HUES64 (cell line): ENCODE measurements at regions not wholly inside any gene's neighbourhood (a gene's known extent, or its start where the extent isn't known, plus 50 kb on each side); places are given as distances from the start of the nearest gene placed in this dataset.
"Not testable (repeated sequence)": the region's sequence is repeated elsewhere in the genome, so short reads cannot be mapped to it uniquely, and the experiment has no call there.

Experiments used
- H3K27ac ChIP-seq: 2 replicates; pipeline ENCODE4 v1.7.0; 2013; ENCODE audit warnings: low read depth, low read length, inconsistent platforms
- H3K27me3 ChIP-seq: 2 replicates; pipeline ENCODE4 v1.6.1; 2013; ENCODE audit warnings: mild to moderate bottlenecking, low read length; ENCODE audit not compliant: insufficient read depth
- H3K36me3 ChIP-seq: 2 replicates; pipeline ENCODE4 v1.6.1; 2013; ENCODE audit warnings: mild to moderate bottlenecking, low read length; ENCODE audit not compliant: insufficient read depth
- H3K4me1 ChIP-seq: 2 replicates; pipeline ENCODE4 v1.6.1; 2013; ENCODE audit warnings: mild to moderate bottlenecking, low read length, moderate library complexity; ENCODE audit not compliant: insufficient read depth
- H3K4me3 ChIP-seq: 2 replicates; pipeline ENCODE4 v1.5.1; 2013; ENCODE audit warnings: mild to moderate bottlenecking, low read length, moderate library complexity
- H3K9ac ChIP-seq: 2 replicates; pipeline ENCODE4 v1.6.1; 2013; ENCODE audit warnings: mild to moderate bottlenecking, low read depth, low read length
- H3K9me3 ChIP-seq: 2 replicates; pipeline ENCODE4 v1.6.1; 2013; ENCODE audit warnings: low read depth, low read length; ENCODE audit not compliant: insufficient read depth
- WGBS: fragments of 150-250, 120-280 bp; methylation state at CpG from one replicate; pipeline ENCODE4 v1.1.7; 2013; ENCODE audit warnings: missing lambda C conversion rate; 5-methylcytosine and 5-hydroxymethylcytosine counted together

DNA sequence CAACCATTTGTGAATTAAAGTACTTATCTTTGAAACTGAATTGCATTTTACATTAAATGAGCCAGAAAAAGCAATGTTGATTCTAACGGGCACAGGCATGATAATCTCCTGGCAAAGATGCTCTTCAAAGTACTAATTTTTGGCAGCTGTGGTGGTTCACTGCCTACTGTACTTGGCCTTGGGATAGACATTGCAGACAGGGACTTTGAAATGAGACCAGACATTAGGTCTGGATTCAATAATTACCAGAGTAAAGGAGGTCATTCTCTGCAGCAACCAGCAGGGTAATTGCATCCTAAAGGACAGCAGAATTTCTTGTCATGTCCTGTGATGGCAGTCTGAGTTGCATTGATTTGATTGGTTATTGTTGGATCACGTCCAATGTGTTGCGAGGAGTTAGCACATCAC, 986.5 kb downstream of the TDRD15 start:
- Histone ChIP-seq H3K4me1 (no peaks in the 10 kb centered on the region), H3K27ac (no peak overlapping the region), H3K4me3 (no peak overlapping the region), H3K9me3 (no peaks in the 10 kb centered on the region), H3K27me3 (no peaks in the 10 kb centered on the region), H3K36me3 (no peaks in the 10 kb centered on the region), H3K9ac (no peak overlapping the region)
- 95% methylated on average over 1 of the region's 3 CpGs for WGBS

DNA sequence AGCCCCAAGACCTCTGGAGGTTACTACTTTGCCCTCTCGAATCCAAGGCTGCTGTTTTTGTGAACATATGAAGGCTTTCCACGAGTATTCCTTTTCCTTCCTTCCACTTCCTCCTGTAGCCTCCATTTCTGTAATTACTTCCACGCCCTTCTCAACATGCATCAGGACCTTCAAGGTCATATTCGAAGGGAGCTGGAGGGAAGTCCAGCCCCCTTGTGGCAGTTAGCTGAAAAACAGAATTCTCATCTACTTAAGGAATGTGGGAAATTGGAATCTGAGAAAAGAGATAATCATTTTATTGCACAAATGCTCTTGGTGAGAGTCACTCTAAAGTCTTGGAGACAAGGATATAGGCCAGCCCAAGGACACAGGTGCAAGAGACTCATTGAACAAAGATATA, 1000.2 kb downstream of the TDRD15 start:
- no peaks in the 10 kb centered on the region for H3K9me3 ChIP-seq
- no peak overlapping the region for H3K9ac ChIP-seq
- H3K27ac ChIP-seq, result no peak overlapping the region
- no peaks in the 10 kb centered on the region for H3K36me3 ChIP-seq
- H3K4me1 ChIP-seq, result no peaks in the 10 kb centered on the region
- 90% methylated on average over 4 of the region's 4 CpGs for WGBS
- no peaks in the 10 kb centered on the region for H3K27me3 ChIP-seq
- H3K4me3 ChIP-seq, result no peak overlapping the region

DNA sequence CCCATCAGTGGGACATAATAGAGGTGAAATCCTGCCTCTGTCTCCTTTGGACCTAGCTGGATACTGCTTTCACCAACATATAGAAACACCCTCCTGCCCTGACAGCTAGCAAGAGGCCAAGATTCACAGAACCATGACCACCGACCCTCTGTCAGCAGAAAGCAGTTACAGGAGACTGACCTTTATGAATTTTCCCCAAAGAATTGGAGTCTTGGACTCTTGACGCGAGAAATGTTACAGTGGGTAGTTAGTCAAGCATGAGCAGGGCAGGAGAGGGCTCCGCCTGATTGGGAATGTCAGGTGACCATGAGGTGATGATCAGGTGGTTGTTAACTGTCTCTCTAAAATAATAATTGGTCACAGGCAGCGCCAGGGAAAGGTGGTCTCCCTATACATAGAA, 1002.3 kb downstream of the TDRD15 start:
- Histone ChIP-seq H3K27ac (no peak overlapping the region), H3K36me3 (no peaks in the 10 kb centered on the region), H3K4me3 (no peak overlapping the region), H3K4me1 (no peaks in the 10 kb centered on the region), H3K27me3 (no peaks in the 10 kb centered on the region), H3K9ac (no peak overlapping the region), H3K9me3 (no peaks in the 10 kb centered on the region)
- WGBS, result 96% methylated on average over 5 of the region's 5 CpGs

- no peak overlapping the region for H3K4me3 ChIP-seq
Observed at GRCh38 chr2:22126978-22127377, 1003.2 kb downstream of the TDRD15 start.

DNA sequence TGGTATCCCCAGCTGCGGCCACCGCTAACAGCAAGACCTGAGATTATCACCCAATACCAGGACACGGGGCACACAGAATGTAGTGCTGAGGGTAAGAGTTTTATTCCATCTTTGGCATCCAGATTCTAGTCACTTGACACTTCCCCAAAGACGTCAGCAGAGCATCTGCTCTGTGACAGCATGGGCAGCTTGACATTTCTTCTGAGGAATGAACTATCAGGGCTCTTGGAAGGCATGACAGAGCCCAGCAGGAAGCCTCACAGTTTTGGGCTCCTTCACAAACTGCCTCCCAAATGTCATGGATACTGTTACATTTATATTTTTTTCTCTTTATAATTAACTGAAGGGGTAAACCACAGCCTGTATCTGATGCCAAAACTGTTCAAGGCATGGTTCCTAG, 1010.7 kb downstream of the TDRD15 start:
- 91% methylated on average over 4 of the region's 4 CpGs for WGBS
- no peaks in the 10 kb centered on the region for H3K36me3 ChIP-seq
- no peaks in the 10 kb centered on the region for H3K9me3 ChIP-seq
- no peak overlapping the region for H3K27ac ChIP-seq
- H3K9ac ChIP-seq, result no peak overlapping the region
- no peaks in the 10 kb centered on the region for H3K4me1 ChIP-seq
- H3K4me3 ChIP-seq, result no peak overlapping the region
- no peaks in the 10 kb centered on the region for H3K27me3 ChIP-seq

More at GRCh38 chr2:22126978-22127377, 1003.2 kb downstream of the TDRD15 start:
- Histone ChIP-seq H3K27ac (no peak overlapping the region), H3K36me3 (no peaks in the 10 kb centered on the region), H3K9ac (no peak overlapping the region), H3K27me3 (no peaks in the 10 kb centered on the region), H3K4me1 (no peaks in the 10 kb centered on the region), H3K9me3 (no peaks in the 10 kb centered on the region)

DNA sequence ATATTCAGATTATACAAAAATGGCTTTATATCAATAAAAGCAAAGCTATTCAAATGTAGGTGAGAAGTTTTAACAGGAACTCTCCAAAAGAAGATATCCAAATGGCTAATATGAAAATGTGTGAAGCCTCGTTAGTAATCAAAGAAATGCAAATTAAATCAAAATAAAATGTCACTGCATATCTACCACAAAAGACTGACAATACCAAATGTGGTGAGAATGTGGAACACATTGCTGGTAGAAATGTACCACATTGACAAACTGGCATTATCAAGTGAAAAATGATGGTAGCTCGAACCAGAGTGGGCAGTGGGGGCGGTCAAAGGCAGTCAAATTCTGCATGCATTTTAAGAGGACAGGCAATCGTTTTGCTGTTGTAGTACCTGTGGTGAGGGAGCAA, 1012.7 kb downstream of the TDRD15 start:
- Histone ChIP-seq H3K9ac (no peak overlapping the region), H3K36me3 (no peaks in the 10 kb centered on the region), H3K4me3 (no peak overlapping the region), H3K4me1 (no peaks in the 10 kb centered on the region), H3K27me3 (no peaks in the 10 kb centered on the region), H3K9me3 (no peaks in the 10 kb centered on the region), H3K27ac (no peak overlapping the region)
- 94% methylated on average over 3 of the region's 4 CpGs for WGBS

GRCh38 chr2:22143840-22144239, 1020.1 kb downstream of the TDRD15 start:
- H3K36me3 ChIP-seq, result no peaks in the 10 kb centered on the region
- peaks cover 17% of the 10 kb centered on the region for H3K4me1 ChIP-seq
- no peaks in the 10 kb centered on the region for H3K27me3 ChIP-seq
- H3K4me3 ChIP-seq, result no peak overlapping the region
- no peaks in the 10 kb centered on the region; the same call in 1 of the 2 replicates for H3K9me3 ChIP-seq
- H3K9ac ChIP-seq, result no peak overlapping the region
- H3K27ac ChIP-seq, result peak overlapping the region; percentile 50; the same call in 1 of the 2 replicates

GRCh38 chr2:22153931-22154613, 1030.3 kb downstream of the TDRD15 start:
- H3K9ac ChIP-seq, result no peak overlapping the region
- H3K36me3 ChIP-seq, result no peaks in the 10 kb centered on the region
- H3K4me1 ChIP-seq, result peaks cover 4% of the 10 kb centered on the region; the same call in 1 of the 2 replicates
- H3K27ac ChIP-seq, result no peak overlapping the region
- 50% methylated on average over 2 of the region's 2 CpGs for WGBS
- H3K4me3 ChIP-seq, result no peak overlapping the region
- H3K27me3 ChIP-seq, result no peaks in the 10 kb centered on the region
- H3K9me3 ChIP-seq, result peaks cover 10% of the 10 kb centered on the region; the same call in 1 of the 2 replicates

DNA sequence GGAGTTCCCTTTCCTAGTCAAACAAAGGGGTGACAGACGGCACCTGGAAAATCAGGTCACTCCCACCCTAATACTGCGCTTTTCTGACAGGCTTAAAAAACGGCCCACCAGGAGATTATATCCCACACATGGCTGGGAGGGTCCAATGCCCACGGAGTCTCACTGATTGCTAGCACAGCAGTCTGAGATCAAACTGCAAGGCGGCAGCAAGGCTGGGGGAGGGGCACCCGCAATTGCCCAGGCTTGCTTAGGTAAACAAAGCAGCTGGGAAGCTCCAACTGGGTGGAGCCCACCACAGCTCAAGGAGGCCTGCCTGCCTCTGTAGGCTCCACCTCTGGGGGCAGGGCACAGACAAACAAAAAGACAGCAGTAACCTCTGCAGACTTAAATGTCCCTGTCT, 1032.9 kb downstream of the TDRD15 start:
- H3K9me3 ChIP-seq, result peaks cover 10% of the 10 kb centered on the region; the same call in 1 of the 2 replicates
- WGBS, result 73% methylated on average over 6 of the region's 6 CpGs
- not testable (repeated sequence) for H3K27me3 ChIP-seq, H3K4me3 ChIP-seq, H3K27ac ChIP-seq, H3K4me1 ChIP-seq, H3K36me3 ChIP-seq, H3K9ac ChIP-seq

- Histone ChIP-seq H3K4me3 (no peak overlapping the region), H3K36me3 (no peaks in the 10 kb centered on the region), H3K4me1 (peaks cover 3% of the 10 kb centered on the region; the same call in 1 of the 2 replicates), H3K9me3 (peaks cover 6% of the 10 kb centered on the region; the same call in 1 of the 2 replicates), H3K27me3 (no peaks in the 10 kb centered on the region), H3K9ac (no peak overlapping the region), H3K27ac (no peak overlapping the region)
- 91% methylated on average over 4 of the region's 4 CpGs for WGBS
Observed at GRCh38 chr2:22167256-22167655, 1043.5 kb downstream of the TDRD15 start.

GRCh38 chr2:22175003-22175402, 1051.2 kb downstream of the TDRD15 start:
- Histone ChIP-seq H3K4me1 (no peaks in the 10 kb centered on the region), H3K9me3 (no peaks in the 10 kb centered on the region), H3K9ac (no peak overlapping the region), H3K27me3 (no peaks in the 10 kb centered on the region), H3K27ac (no peak overlapping the region), H3K4me3 (no peak overlapping the region), H3K36me3 (no peaks in the 10 kb centered on the region)
- 93% methylated on average over 3 of the region's 3 CpGs for WGBS

DNA sequence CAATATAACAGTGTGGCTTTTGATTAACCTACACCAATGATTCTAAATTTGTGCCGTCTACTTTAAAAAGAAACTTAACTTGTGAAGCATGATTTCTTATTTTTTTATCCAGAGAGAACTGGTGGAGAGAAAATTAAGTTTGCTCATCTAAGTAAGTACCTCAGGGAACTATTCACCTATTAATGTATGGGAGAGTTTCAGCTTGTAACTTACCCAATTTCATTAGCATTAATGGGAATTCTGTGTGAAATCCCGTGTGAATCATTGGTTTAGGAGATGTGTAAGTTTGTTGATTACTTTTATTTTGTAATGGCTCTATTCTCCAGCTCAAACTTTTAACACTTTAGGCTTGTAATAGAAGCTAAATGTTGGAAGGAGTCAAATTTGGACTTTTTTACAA, 1061.5 kb downstream of the TDRD15 start:
- no peaks in the 10 kb centered on the region for H3K9me3 ChIP-seq
- 88% methylated on average over 1 of the region's 2 CpGs for WGBS
- H3K9ac ChIP-seq, result no peak overlapping the region
- no peak overlapping the region for H3K27ac ChIP-seq
- no peak overlapping the region for H3K4me3 ChIP-seq
- H3K36me3 ChIP-seq, result no peaks in the 10 kb centered on the region
- no peaks in the 10 kb centered on the region for H3K4me1 ChIP-seq
- H3K27me3 ChIP-seq, result no peaks in the 10 kb centered on the region
